GM19099 (cell line): ENCODE measurements at regions not wholly inside any gene's neighbourhood (a gene's known extent, or its start where the extent isn't known, plus 50 kb on each side); places are given as distances from the start of the nearest gene placed in this dataset.

Experiments used
- POLR2A ChIP-seq: IDR thresholded peaks from 3 replicates; pipeline ENCODE4 v1.6.1; 2011; ENCODE audit warnings: low read depth; ENCODE audit not compliant: insufficient read length; ENCODE audit errors: extremely low read depth

- TF ChIP-seq POLR2A = no peak
These were observed 73.1 kb downstream of the IRF8 start for GRCh38 chr16:85971902-85972638.

GRCh38 chr16:85974428-85975375 lies 75.7 kb downstream of the IRF8 start:
- TF ChIP-seq POLR2A = no peak

GRCh38 chr16:85975451-85975981 lies 76.6 kb downstream of the IRF8 start:
- TF ChIP-seq POLR2A = no peak

- no peak for TF ChIP-seq POLR2A
These were observed 79.4 kb downstream of the IRF8 start for GRCh38 chr16:85978291-85978775.

- no peak for TF ChIP-seq POLR2A
These were observed 80.0 kb downstream of the IRF8 start for GRCh38 chr16:85978976-85979375.

GRCh38 chr16:85979605-85980004 lies 80.6 kb downstream of the IRF8 start:
- no peak for TF ChIP-seq POLR2A

GRCh38 chr16:85980686-85981085 lies 81.7 kb downstream of the IRF8 start:
- TF ChIP-seq POLR2A = no peak

GRCh38 chr16:85981826-85982562 lies 83.0 kb downstream of the IRF8 start:
- no peak for TF ChIP-seq POLR2A

GRCh38 chr16:85982563-85982939 lies 83.6 kb downstream of the IRF8 start:
- no peak for TF ChIP-seq POLR2A

- no peak for TF ChIP-seq POLR2A
These were observed 84.1 kb downstream of the IRF8 start for GRCh38 chr16:85983064-85983463.

GRCh38 chr16:85983606-85984230 lies 84.8 kb downstream of the IRF8 start:
- TF ChIP-seq POLR2A = no peak

GRCh38 chr16:85984231-85984880 lies 85.4 kb downstream of the IRF8 start:
- no peak for TF ChIP-seq POLR2A

GRCh38 chr16:85984947-85985451 lies 86.0 kb downstream of the IRF8 start:
- TF ChIP-seq POLR2A = no peak

- no peak for TF ChIP-seq POLR2A
These were observed 88.2 kb downstream of the IRF8 start for GRCh38 chr16:85986931-85987749.

- TF ChIP-seq POLR2A = no peak
These were observed 88.8 kb downstream of the IRF8 start for GRCh38 chr16:85987750-85988078.
